Uterus (tissue), 2 donors: ENCODE measurements at regions not wholly inside any gene's neighbourhood (a gene's known extent, or its start where the extent isn't known, plus 50 kb on each side); places are given as distances from the start of the nearest gene placed in this dataset.

Experiments
- POLR2A ChIP-seq, 2 donors: fragments of 450-650 bp; IDR thresholded peaks; one replicate each; pipeline ENCODE4 v1.6.1; 2016; ENCODE audit warnings: antibody characterized with exemption in 2 of 2, mild to moderate bottlenecking in 1 of 2, moderate library complexity in 1 of 2
- TF ChIP-seq, protein P1 (sequence below), 4 experiments: fragments of 200-600 bp in 2 of 4; fragments of 450-650 bp in 2 of 4; sonication (generic) in 2 of 4; IDR thresholded peaks; one replicate each; pipeline ENCODE4 v1.5.1; 2016 to 2019; ENCODE audit warnings: antibody characterized with exemption in 4 of 4, mild to moderate bottlenecking in 2 of 4, moderate library complexity in 1 of 4

GRCh38 chr1:106232128-106232527 is 824.3 kb upstream of the PRMT6 start:
- TF ChIP-seq, protein P1, sequence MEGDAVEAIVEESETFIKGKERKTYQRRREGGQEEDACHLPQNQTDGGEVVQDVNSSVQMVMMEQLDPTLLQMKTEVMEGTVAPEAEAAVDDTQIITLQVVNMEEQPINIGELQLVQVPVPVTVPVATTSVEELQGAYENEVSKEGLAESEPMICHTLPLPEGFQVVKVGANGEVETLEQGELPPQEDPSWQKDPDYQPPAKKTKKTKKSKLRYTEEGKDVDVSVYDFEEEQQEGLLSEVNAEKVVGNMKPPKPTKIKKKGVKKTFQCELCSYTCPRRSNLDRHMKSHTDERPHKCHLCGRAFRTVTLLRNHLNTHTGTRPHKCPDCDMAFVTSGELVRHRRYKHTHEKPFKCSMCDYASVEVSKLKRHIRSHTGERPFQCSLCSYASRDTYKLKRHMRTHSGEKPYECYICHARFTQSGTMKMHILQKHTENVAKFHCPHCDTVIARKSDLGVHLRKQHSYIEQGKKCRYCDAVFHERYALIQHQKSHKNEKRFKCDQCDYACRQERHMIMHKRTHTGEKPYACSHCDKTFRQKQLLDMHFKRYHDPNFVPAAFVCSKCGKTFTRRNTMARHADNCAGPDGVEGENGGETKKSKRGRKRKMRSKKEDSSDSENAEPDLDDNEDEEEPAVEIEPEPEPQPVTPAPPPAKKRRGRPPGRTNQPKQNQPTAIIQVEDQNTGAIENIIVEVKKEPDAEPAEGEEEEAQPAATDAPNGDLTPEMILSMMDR (IDR thresholded peaks at IDR 0.05) = no peak
- no peak for TF ChIP-seq POLR2A (IDR thresholded peaks at IDR 0.05)
